NOMO-1 treated with DMSO at 0.1 percent for 48 hours (cell line): ENCODE measurements at regions not wholly inside any gene's neighbourhood (a gene's known extent, or its start where the extent isn't known, plus 50 kb on each side); places are given as distances from the start of the nearest gene placed in this dataset.
"Not testable (repeated sequence)": the region's sequence is repeated elsewhere in the genome, so short reads cannot be mapped to it uniquely, and the experiment has no call there.

ENCODE experiments used
- DNase-seq: peaks from one replicate; lab custom pipeline; 2025; ENCODE audit not compliant: unreplicated experiment; lab: John Stamatoyannopoulos, UW

- DNase-seq, result no peak
Measured at GRCh38 chr10:57362811-57363210, 904.9 kb downstream of the IPMK start.

- DNase-seq, result no peak
Measured at GRCh38 chr10:57353403-57354003, 914.2 kb downstream of the IPMK start.

GRCh38 chr10:57351076-57351475 lies 916.6 kb downstream of the IPMK start:
- no peak for DNase-seq

- DNase-seq, result no peak
Measured at GRCh38 chr10:57341294-57341693, 926.4 kb downstream of the IPMK start.

- peak; percentile 54 for DNase-seq
Measured at GRCh38 chr10:57338823-57339558, 928.7 kb downstream of the IPMK start.

- DNase-seq, result no peak
Measured at GRCh38 chr10:57336865-57337264, 930.8 kb downstream of the IPMK start.

GRCh38 chr10:57336341-57336740 lies 931.4 kb downstream of the IPMK start:
- peak; percentile 22 for DNase-seq

GRCh38 chr10:57334523-57334922 lies 933.2 kb downstream of the IPMK start:
- no peak for DNase-seq

GRCh38 chr10:57333880-57334279 lies 933.8 kb downstream of the IPMK start:
- no peak for DNase-seq

- DNase-seq, result not testable (repeated sequence)
Measured at GRCh38 chr10:57321400-57321854, 946.3 kb downstream of the IPMK start.

GRCh38 chr10:57320416-57320815 lies 947.3 kb downstream of the IPMK start:
- DNase-seq, result no peak

GRCh38 chr10:57314046-57314445 lies 953.0 kb upstream of the ZWINT start:
- no peak for DNase-seq

- DNase-seq, result no peak
Measured at GRCh38 chr10:57303566-57303965, 942.5 kb upstream of the ZWINT start.

- no peak for DNase-seq
Measured at GRCh38 chr10:57300718-57301117, 939.7 kb upstream of the ZWINT start.

- peak; percentile 82 for DNase-seq
Measured at GRCh38 chr10:57294698-57295097, 933.6 kb upstream of the ZWINT start.

GRCh38 chr10:57288754-57289153 lies 927.7 kb upstream of the ZWINT start:
- no peak for DNase-seq

GRCh38 chr10:57262892-57263291 lies 901.8 kb upstream of the ZWINT start:
- peak; percentile 85 for DNase-seq

GRCh38 chr10:57260175-57260574 lies 899.1 kb upstream of the ZWINT start:
- peak; percentile 49 for DNase-seq

GRCh38 chr10:57249615-57250281 lies 888.7 kb upstream of the ZWINT start:
- DNase-seq, result no peak

GRCh38 chr10:57247271-57247670 lies 886.2 kb upstream of the ZWINT start:
- no peak for DNase-seq

- no peak for DNase-seq
Measured at GRCh38 chr10:57225920-57226319, 864.9 kb upstream of the ZWINT start.

GRCh38 chr10:57224811-57225210 lies 863.8 kb upstream of the ZWINT start:
- DNase-seq, result no peak
